HepG2 (cell line): ENCODE measurements at regions not wholly inside any gene's neighbourhood (a gene's known extent, or its start where the extent isn't known, plus 50 kb on each side); places are given as distances from the start of the nearest gene placed in this dataset.

Experiments
- ATAC-seq: fragments of 200-7000 bp; cut with Tn5 transposase; 3 replicates; pipeline ENCODE4 v1.9.1; 2020; ENCODE audit warnings: mild to moderate bottlenecking, moderate library complexity
- BruUV-seq: library from RNA; stranded (reverse); fragments of 400-500 nt; replicated peaks from 2 replicates; lab custom pipeline; 2021; lab: Mats Ljungman, UMichigan
- CTCF ChIA-PET: fragments of 300-600 bp; formaldehyde crosslinking; extraction: SDS; loops from one replicate; lab custom pipeline; 2021; ENCODE audit warnings: low total read pairs, inconsistent platforms, low intra/inter-chr PET ratio; lab: Yijun Ruan, JAX
- POLR2A ChIA-PET: fragments of 350-600 bp; sonication (Branson Sonifier 250); formaldehyde crosslinking; loops from one replicate; lab custom pipeline; 2020; ENCODE audit warnings: antibody characterized with exemption, inconsistent platforms; lab: Yijun Ruan, JAX
- DNase-seq: peaks from one replicate; pipeline ENCODE4 v3.0.0-alpha.2; 2015; ENCODE audit warnings: low spot score
- FAIRE-seq: peaks from 3 replicates; lab custom pipeline; 2011; peaks lifted over from hg19 to GRCh38; lab: Jason Lieb, UNC
- H2AFZ ChIP-seq: one replicate; pipeline ENCODE4 v1.6.1; 2011; ENCODE audit warnings: low read length, inconsistent platforms
- H3K27ac ChIP-seq: fragments of 300-600 bp; 3 replicates; pipeline ENCODE4 v1.8.0; 2011; ENCODE audit warnings: mixed run types, mild to moderate bottlenecking, mixed read lengths, low read length, inconsistent platforms; ENCODE audit not compliant: insufficient read depth; ENCODE audit errors: extremely low read length
- H3K27me3 ChIP-seq, 2 experiments: fragments of 200-600 bp in 1 of 2; 2 replicates in 1 of 2; 3 replicates in 1 of 2; pipeline versions ENCODE4 v1.6.0 to v1.8.0; 2011; ENCODE audit warnings: low read length in 2 of 2, mild to moderate bottlenecking in 2 of 2, moderate library complexity in 2 of 2, inconsistent platforms in 1 of 2; ENCODE audit not compliant: insufficient read depth in 2 of 2, control insufficient read depth in 1 of 2
- H3K36me3 ChIP-seq, 2 experiments: fragments of 200-600 bp in 1 of 2; replicated peaks in 1 of 2; 2 replicates in 1 of 2; 3 replicates in 1 of 2; pipeline versions ENCODE4 v1.5.1 to v1.8.0; 2011; ENCODE audit warnings: low read length in 2 of 2, inconsistent platforms in 1 of 2; ENCODE audit not compliant: insufficient read depth in 2 of 2, control insufficient read depth in 1 of 2
- H3K4me1 ChIP-seq: 2 replicates; pipeline ENCODE4 v1.5.1; 2012; ENCODE audit warnings: low read length, inconsistent platforms; ENCODE audit not compliant: insufficient read depth
- H3K4me2 ChIP-seq: 2 replicates; pipeline ENCODE4 v1.6.0; 2011; ENCODE audit warnings: low read depth, low read length, inconsistent platforms
- H3K4me3 ChIP-seq, 3 experiments: fragments of 200-600 bp in 1 of 3; sonication (generic), shearing (Covaris generic) in 1 of 3; replicated peaks in 1 of 3; 2 replicates each; pipeline ENCODE4 v1.5.1; 2011 to 2016; ENCODE audit warnings: low read length in 3 of 3, inconsistent platforms in 2 of 3, low read depth in 2 of 3, mild to moderate bottlenecking in 2 of 3, control low read depth in 1 of 3, mixed read lengths in 1 of 3; ENCODE audit not compliant: insufficient read depth in 1 of 3
- H3K79me2 ChIP-seq: one replicate; pipeline ENCODE4 v1.6.1; 2011; ENCODE audit warnings: low read length, inconsistent platforms; ENCODE audit not compliant: insufficient read depth
- H3K9ac ChIP-seq: 2 replicates; pipeline ENCODE4 v1.6.0; 2011; ENCODE audit warnings: mild to moderate bottlenecking, low read depth, low read length, inconsistent platforms; ENCODE audit not compliant: insufficient read depth
- H3K9me3 ChIP-seq: 2 replicates; pipeline ENCODE4 v1.5.1; 2012; ENCODE audit warnings: mild to moderate bottlenecking, low read length
- H4K20me1 ChIP-seq: 2 replicates; pipeline ENCODE4 v1.6.0; 2011; ENCODE audit warnings: inconsistent platforms, mild to moderate bottlenecking, low read length, moderate library complexity; ENCODE audit not compliant: insufficient read depth
- GLI4 ChIP-seq: sonication (generic); formaldehyde crosslinking; IDR thresholded peaks from 2 replicates; pipeline ENCODE4 v1.5.1; 2020; ENCODE audit warnings: missing genetic modification reagents, mild to moderate bottlenecking, moderate library complexity, borderline replicate concordance
- HNF1B ChIP-seq: sonication (generic); formaldehyde crosslinking; IDR thresholded peaks from 2 replicates; pipeline ENCODE4 v1.5.1; 2020; ENCODE audit warnings: mild to moderate bottlenecking, moderate library complexity, missing genetic modification reagents
- NKX3-1 ChIP-seq: sonication (generic); formaldehyde crosslinking; IDR thresholded peaks from 2 replicates; pipeline ENCODE4 v1.5.0; 2020; ENCODE audit warnings: missing genetic modification reagents
- RARG ChIP-seq: sonication (generic); formaldehyde crosslinking; IDR thresholded peaks from 2 replicates; pipeline ENCODE4 v1.4.0; 2020; ENCODE audit warnings: low read depth, mild to moderate bottlenecking, missing genetic modification reagents
- RFX3 ChIP-seq: IDR thresholded peaks from 2 replicates; pipeline ENCODE4 v1.6.1; 2016; ENCODE audit warnings: missing biosample characterization, missing genetic modification reagents
- SNAI1 ChIP-seq: sonication (generic); formaldehyde crosslinking; IDR thresholded peaks from 2 replicates; pipeline ENCODE4 v1.5.0; 2020; ENCODE audit warnings: mild to moderate bottlenecking, missing genetic modification reagents, borderline replicate concordance
- UBTF ChIP-seq: sonication (generic); formaldehyde crosslinking; IDR thresholded peaks from 2 replicates; pipeline ENCODE4 v1.4.0; 2020; ENCODE audit warnings: mild to moderate bottlenecking, missing genetic modification reagents
- ZSCAN22 ChIP-seq: sonication (generic); formaldehyde crosslinking; IDR thresholded peaks from 2 replicates; pipeline ENCODE4 v1.4.0; 2020; ENCODE audit warnings: mild to moderate bottlenecking, missing genetic modification reagents
- WGBS: methylation state at CpG from one replicate; pipeline ENCODE4 v1.1.6; 2017; ENCODE audit warnings: low lambda C conversion rate; 5-methylcytosine and 5-hydroxymethylcytosine counted together
- in situ Hi-C: cut with HindIII; loops from 2 replicates; pipeline ENCODE4 v1.10.0; 2017; ENCODE audit warnings: low pct_unique_long_range_greater_than_20kb; ENCODE audit not compliant: extremely low pct_ligation_motif_present
- intact Hi-C: fragments of 100-400 bp; cut with micrococcal nuclease; formaldehyde crosslinking; loops from one replicate; pipeline ENCODE4 v1.10.0; 2022; ENCODE audit not compliant: unreplicated experiment

GRCh38 chr10:31659665-31660064 is 269.0 kb downstream of the ARHGAP12 start:
- Histone ChIP-seq H4K20me1 (no peaks in the 10 kb centered on the region), H3K4me1 (no peaks in the 10 kb centered on the region), H3K36me3 (no peaks in the 10 kb centered on the region), H3K27me3 (peaks cover 0 to 12% of the 10 kb centered on the region in 2 experiments; a peak in 3 of 5 replicates), H3K4me2 (no peak overlapping the region), H3K79me2 (no peaks in the 10 kb centered on the region), H3K27ac (no peak overlapping the region), H3K4me3 (no peak overlapping the region), H3K9ac (no peak overlapping the region), H2AFZ (no peak overlapping the region), H3K9me3 (no peaks in the 10 kb centered on the region)
- TF ChIP-seq ZSCAN22 (no peak), RFX3 (CRISPR knock-in tag) (no peak)
- 0% methylated on average over 3 of the region's 4 CpGs for WGBS
- FAIRE-seq = no peak
- no peak for DNase-seq
- BruUV-seq = no TSS peak
- intact Hi-C loops = no loop called here
- ATAC-seq = no peak
- ChIA-PET POLR2A (no interaction called here), CTCF (no interaction called here)
- in situ Hi-C loops = no loop called here

- ChIA-PET CTCF (no interaction called here), POLR2A (no interaction called here)
- ATAC-seq (no peak), DNase-seq (no peak), FAIRE-seq (no peak)
- Histone ChIP-seq H4K20me1 (no peaks in the 10 kb centered on the region), H2AFZ (no peak overlapping the region), H3K79me2 (no peaks in the 10 kb centered on the region), H3K9me3 (no peaks in the 10 kb centered on the region), H3K4me1 (no peaks in the 10 kb centered on the region), H3K27me3 (peaks cover 0 to 12% of the 10 kb centered on the region in 2 experiments; a peak in 1 of 5 replicates), H3K4me3 (no peak overlapping the region), H3K36me3 (no peaks in the 10 kb centered on the region), H3K27ac (no peak overlapping the region), H3K9ac (no peak overlapping the region), H3K4me2 (no peak overlapping the region)
- in situ Hi-C loops = no loop called here
- TF ChIP-seq HNF1B (CRISPR knock-in tag) = no peak
- TF ChIP-seq RARG (CRISPR knock-in tag) = no peak
- TF ChIP-seq GLI4 = no peak
- no peak for TF ChIP-seq SNAI1
- TF ChIP-seq UBTF (CRISPR knock-in tag) = no peak
- no peak for TF ChIP-seq NKX3-1 (CRISPR knock-in tag)
- BruUV-seq = no TSS peak
- intact Hi-C loops = no loop called here
- WGBS = 25% methylated on average over 2 of the region's 2 CpGs
These were observed 271.2 kb downstream of the ARHGAP12 start for GRCh38 chr10:31657434-31657872.
